ENCODE measurements at regions not wholly inside any gene's neighbourhood (a gene's known extent, or its start where the extent isn't known, plus 50 kb on each side); places are given as distances from the start of the nearest gene placed in this dataset.

DNA sequence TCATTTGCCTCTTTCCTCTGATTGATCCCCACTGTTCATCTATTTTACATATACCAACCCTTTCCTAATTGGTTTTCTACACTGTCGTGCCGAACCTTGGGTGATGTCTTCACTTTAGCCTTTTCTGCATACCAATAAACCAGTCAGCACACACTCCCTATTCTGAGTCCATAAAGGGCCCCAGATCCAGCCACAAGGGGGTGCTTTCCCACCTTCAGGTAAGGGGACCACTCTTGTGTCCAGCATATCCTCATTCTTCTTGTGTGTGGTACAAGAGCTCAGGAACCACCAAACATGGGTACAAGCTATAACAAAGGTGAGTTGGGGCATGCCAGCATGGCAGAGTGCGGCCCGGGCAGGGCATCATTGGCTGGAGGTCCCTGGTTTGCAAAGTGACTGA is 859.8 kb downstream of the FSCB start:
- TF ChIP-seq, protein P1, sequence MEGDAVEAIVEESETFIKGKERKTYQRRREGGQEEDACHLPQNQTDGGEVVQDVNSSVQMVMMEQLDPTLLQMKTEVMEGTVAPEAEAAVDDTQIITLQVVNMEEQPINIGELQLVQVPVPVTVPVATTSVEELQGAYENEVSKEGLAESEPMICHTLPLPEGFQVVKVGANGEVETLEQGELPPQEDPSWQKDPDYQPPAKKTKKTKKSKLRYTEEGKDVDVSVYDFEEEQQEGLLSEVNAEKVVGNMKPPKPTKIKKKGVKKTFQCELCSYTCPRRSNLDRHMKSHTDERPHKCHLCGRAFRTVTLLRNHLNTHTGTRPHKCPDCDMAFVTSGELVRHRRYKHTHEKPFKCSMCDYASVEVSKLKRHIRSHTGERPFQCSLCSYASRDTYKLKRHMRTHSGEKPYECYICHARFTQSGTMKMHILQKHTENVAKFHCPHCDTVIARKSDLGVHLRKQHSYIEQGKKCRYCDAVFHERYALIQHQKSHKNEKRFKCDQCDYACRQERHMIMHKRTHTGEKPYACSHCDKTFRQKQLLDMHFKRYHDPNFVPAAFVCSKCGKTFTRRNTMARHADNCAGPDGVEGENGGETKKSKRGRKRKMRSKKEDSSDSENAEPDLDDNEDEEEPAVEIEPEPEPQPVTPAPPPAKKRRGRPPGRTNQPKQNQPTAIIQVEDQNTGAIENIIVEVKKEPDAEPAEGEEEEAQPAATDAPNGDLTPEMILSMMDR (IDR thresholded peaks at IDR 0.05): no peak
- no peak for TF ChIP-seq HDAC2 (IDR thresholded peaks at IDR 0.05)
- TF ChIP-seq POLR2A (IDR thresholded peaks at IDR 0.05; ENCODE audit: low read length): no peak
- TF ChIP-seq CBX2 (IDR thresholded peaks at IDR 0.05; ENCODE audit: borderline replicate concordance, low read depth): no peak
- no peak for TF ChIP-seq EP300 (IDR thresholded peaks at IDR 0.05)
- TF ChIP-seq TP53 (CRISPR knock-in tag; IDR thresholded peaks at IDR 0.05): no peak
- TF ChIP-seq SMC3 (IDR thresholded peaks at IDR 0.05): no peak
- TF ChIP-seq, protein P2, sequence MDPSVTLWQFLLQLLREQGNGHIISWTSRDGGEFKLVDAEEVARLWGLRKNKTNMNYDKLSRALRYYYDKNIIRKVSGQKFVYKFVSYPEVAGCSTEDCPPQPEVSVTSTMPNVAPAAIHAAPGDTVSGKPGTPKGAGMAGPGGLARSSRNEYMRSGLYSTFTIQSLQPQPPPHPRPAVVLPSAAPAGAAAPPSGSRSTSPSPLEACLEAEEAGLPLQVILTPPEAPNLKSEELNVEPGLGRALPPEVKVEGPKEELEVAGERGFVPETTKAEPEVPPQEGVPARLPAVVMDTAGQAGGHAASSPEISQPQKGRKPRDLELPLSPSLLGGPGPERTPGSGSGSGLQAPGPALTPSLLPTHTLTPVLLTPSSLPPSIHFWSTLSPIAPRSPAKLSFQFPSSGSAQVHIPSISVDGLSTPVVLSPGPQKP (IDR thresholded peaks at IDR 0.05; ENCODE audit: low read depth, low read length): no peak
- TF ChIP-seq NFE2L2 (conservative IDR thresholded peaks at IDR 0.05; ENCODE audit: low read length): no peak
- TF ChIP-seq, protein P3, sequence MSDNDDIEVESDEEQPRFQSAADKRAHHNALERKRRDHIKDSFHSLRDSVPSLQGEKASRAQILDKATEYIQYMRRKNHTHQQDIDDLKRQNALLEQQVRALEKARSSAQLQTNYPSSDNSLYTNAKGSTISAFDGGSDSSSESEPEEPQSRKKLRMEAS (IDR thresholded peaks at IDR 0.05): no peak
- no peak for TF ChIP-seq GATA3 (IDR thresholded peaks at IDR 0.05; ENCODE audit: borderline replicate concordance)
